ENCODE measurements at regions not wholly inside any gene's neighbourhood (a gene's known extent, or its start where the extent isn't known, plus 50 kb on each side); places are given as distances from the start of the nearest gene placed in this dataset.
A peak's percentile ranks its signal among the peaks of the same experiment; 100 is the strongest.

GRCh38 chr4:53788011-53788410 is 196.7 kb upstream of the LNX1 start:
- WGBS, 2 donors: 78% methylated on average over 3 of the region's 3 CpGs
- no peaks in the 10 kb centered on the region for H3K9me3 ChIP-seq
- no peak for ATAC-seq
- peaks cover 0 to 12% (median 4%) of the 10 kb centered on the region in 7 donors for H3K27me3 ChIP-seq
- H3K27ac ChIP-seq: no peak overlapping the region
- H3K4me3 ChIP-seq: no peak overlapping the region
- TF ChIP-seq CTCF (IDR thresholded peaks at IDR 0.05): no peak
- no peaks in the 10 kb centered on the region for H3K36me3 ChIP-seq
- no peak for DNase-seq
- peaks cover 0 to 8% (median 0%) of the 10 kb centered on the region in 9 donors for H3K4me1 ChIP-seq
- intact Hi-C loops (cut with DNase I): no loop called here

GRCh38 chr4:53786632-53787031 is 195.3 kb upstream of the LNX1 start:
- peak overlapping the region in 2 of 10 donors; percentile 12 to 20 for H3K27ac ChIP-seq
- TF ChIP-seq CTCF (IDR thresholded peaks at IDR 0.05): no peak
- DNase-seq: no peak
- H3K4me3 ChIP-seq: no peak overlapping the region
- H3K27me3 ChIP-seq: peaks cover 0 to 5% (median 0%) of the 10 kb centered on the region in 7 donors
- peak in 6 of 8 donors; percentile 33 to 80 (median 64) for ATAC-seq
- intact Hi-C loops (cut with DNase I): no loop called here
- H3K36me3 ChIP-seq: no peaks in the 10 kb centered on the region
- peaks cover 0 to 9% (median 0%) of the 10 kb centered on the region in 9 donors for H3K4me1 ChIP-seq
- 55 to 64% methylated on average over 4 of the region's 4 CpGs for WGBS, 2 donors
- no peaks in the 10 kb centered on the region for H3K9me3 ChIP-seq

- Histone ChIP-seq H3K4me3 (no peak overlapping the region), H3K27ac (peak overlapping the region in 2 of 10 donors; percentile 12 to 20), H3K4me1 (peaks cover 0 to 9% (median 0%) of the 10 kb centered on the region in 9 donors), H3K27me3 (peaks cover 0 to 5% (median 0%) of the 10 kb centered on the region in 7 donors), H3K9me3 (no peaks in the 10 kb centered on the region), H3K36me3 (no peaks in the 10 kb centered on the region)
- WGBS, 2 donors: 63 to 67% methylated on average over 6 of the region's 6 CpGs
- no peak for TF ChIP-seq CTCF (IDR thresholded peaks at IDR 0.05)
- intact Hi-C loops (cut with DNase I): no loop called here
- ATAC-seq: no peak
- DNase-seq: no peak
Measured at GRCh38 chr4:53785996-53786395, 194.7 kb upstream of the LNX1 start.

GRCh38 chr4:53784112-53784511 is 192.8 kb upstream of the LNX1 start:
- Histone ChIP-seq H3K27me3 (peaks cover 0 to 7% (median 5%) of the 10 kb centered on the region in 7 donors), H3K9me3 (no peaks in the 10 kb centered on the region), H3K4me1 (peaks cover 0 to 9% (median 0%) of the 10 kb centered on the region in 9 donors), H3K36me3 (no peaks in the 10 kb centered on the region), H3K27ac (no peak overlapping the region), H3K4me3 (no peak overlapping the region)
- 96 to 99% methylated on average over 3 of the region's 3 CpGs for WGBS, 2 donors
- DNase-seq (no peak), ATAC-seq (no peak)
- intact Hi-C loops (cut with DNase I): no loop called here
- no peak for TF ChIP-seq CTCF (IDR thresholded peaks at IDR 0.05)
